Gastroesophageal sphincter (tissue), 4 donors: ENCODE measurements at regions not wholly inside any gene's neighbourhood (a gene's known extent, or its start where the extent isn't known, plus 50 kb on each side); places are given as distances from the start of the nearest gene placed in this dataset.

Experiments used
- ATAC-seq: fragments of 150-250 bp; one replicate; pipeline ENCODE4 v1.9.1; 2016; ENCODE audit warnings: mild to moderate bottlenecking, moderate library complexity
- H3K27ac ChIP-seq, 4 donors: fragments of 200-600 bp; sonication (generic) in 3 of 4; 1 replicate in 3 of 4; 2 replicates in 1 of 4; pipeline ENCODE4 v1.5.1; 2016 to 2019
- H3K27me3 ChIP-seq: fragments of 200-600 bp; sonication (generic); one replicate; pipeline ENCODE4 v1.5.1; 2019
- H3K36me3 ChIP-seq, 2 donors: fragments of 200-600 bp; sonication (generic); one replicate each; pipeline ENCODE4 v1.5.1; 2019; ENCODE audit warnings: control low read depth in 1 of 2
- H3K4me1 ChIP-seq, 3 donors: fragments of 200-600 bp; sonication (generic); 1 replicate in 2 of 3; 2 replicates in 1 of 3; pipeline ENCODE4 v1.5.1; 2016 to 2019; ENCODE audit warnings: control low read depth in 2 of 3
- H3K4me3 ChIP-seq, 2 donors: fragments of 200-600 bp; sonication (generic); one replicate each; pipeline ENCODE4 v1.5.1; 2019; ENCODE audit warnings: mild to moderate bottlenecking in 1 of 2, moderate library complexity in 1 of 2
- H3K9me3 ChIP-seq, 3 donors: fragments of 200-600 bp; sonication (generic); one replicate each; pipeline ENCODE4 v1.5.1; 2017 to 2019; ENCODE audit warnings: control low read depth in 2 of 3
- CTCF ChIP-seq, 4 experiments: fragments of 200-600 bp in 2 of 4; fragments of 450-650 bp in 2 of 4; sonication (generic) in 1 of 4; IDR thresholded peaks; one replicate each; pipeline ENCODE4 v1.5.1; 2017 to 2019; ENCODE audit warnings: antibody characterized with exemption in 4 of 4, mild to moderate bottlenecking in 2 of 4, moderate library complexity in 2 of 4
- EP300 ChIP-seq: sonication (generic); formaldehyde crosslinking; IDR thresholded peaks from one replicate; pipeline ENCODE4 v1.6.1; 2017; ENCODE audit warnings: antibody characterized with exemption, mild to moderate bottlenecking
- POLR2A ChIP-seq, 2 donors: fragments of 450-650 bp; IDR thresholded peaks; one replicate each; pipeline ENCODE4 v1.6.1; 2017; ENCODE audit warnings: antibody characterized with exemption in 2 of 2, mild to moderate bottlenecking in 2 of 2, moderate library complexity in 1 of 2
- POLR2AphosphoS5 ChIP-seq: sonication (generic); formaldehyde crosslinking; IDR thresholded peaks from one replicate; pipeline ENCODE4 v1.6.1; 2017; ENCODE audit warnings: antibody characterized with exemption
- WGBS, 2 donors: methylation state at CpG; one replicate each; pipeline ENCODE4 v1.1.5; 2018; ENCODE audit warnings: low coverage in 1 of 2; 5-methylcytosine and 5-hydroxymethylcytosine counted together

- Histone ChIP-seq H3K36me3 (no peaks in the 10 kb centered on the region), H3K27me3 (no peaks in the 10 kb centered on the region), H3K9me3 (no peaks in the 10 kb centered on the region), H3K4me3 (no peak overlapping the region), H3K4me1 (peaks cover 0 to 10% (median 0%) of the 10 kb centered on the region in 3 donors), H3K27ac (no peak overlapping the region)
- WGBS, 2 donors = 20 to 100% methylated on average over 1 of the region's 1 CpG
- ATAC-seq = no peak
- TF ChIP-seq POLR2A (IDR thresholded peaks at IDR 0.05) = no peak
- TF ChIP-seq CTCF (IDR thresholded peaks at IDR 0.05) = no peak
- no peak for TF ChIP-seq EP300
- no peak for TF ChIP-seq POLR2AphosphoS5
Measured at GRCh38 chr15:93286446-93286845, 197.4 kb upstream of the RGMA start.

GRCh38 chr15:93283854-93284253 is 194.8 kb upstream of the RGMA start:
- TF ChIP-seq EP300 = no peak
- TF ChIP-seq CTCF (IDR thresholded peaks at IDR 0.05) = no peak
- TF ChIP-seq POLR2AphosphoS5 = no peak
- TF ChIP-seq POLR2A (IDR thresholded peaks at IDR 0.05) = no peak
- peaks cover 0 to 15% (median 0%) of the 10 kb centered on the region in 3 donors for H3K4me1 ChIP-seq
- no peaks in the 10 kb centered on the region for H3K36me3 ChIP-seq
- ATAC-seq = no peak
- no peak overlapping the region for H3K27ac ChIP-seq
- H3K27me3 ChIP-seq = no peaks in the 10 kb centered on the region
- H3K9me3 ChIP-seq = no peaks in the 10 kb centered on the region
- WGBS, 2 donors = 31 to 49% methylated on average over 2 to 4 of the region's 4 CpGs
- no peak overlapping the region for H3K4me3 ChIP-seq

DNA sequence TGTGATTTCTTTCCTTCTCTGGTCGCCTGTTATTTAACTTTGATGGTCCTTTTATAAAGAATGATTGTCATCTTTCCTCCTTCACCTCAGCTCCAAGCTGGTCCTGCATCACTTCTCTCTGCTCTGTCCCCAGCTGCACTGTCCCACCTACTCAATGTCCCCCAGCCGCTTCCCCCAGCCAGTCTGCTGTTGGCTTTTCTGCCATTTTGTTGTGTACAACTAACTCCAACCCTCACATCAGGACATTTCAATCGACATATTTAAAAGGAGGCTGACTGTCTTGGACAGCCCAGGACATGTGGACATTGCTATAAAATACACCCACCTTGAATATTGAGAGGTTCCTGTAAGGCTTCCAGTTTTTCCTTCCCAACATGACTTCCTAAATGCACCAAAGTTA is 193.8 kb upstream of the RGMA start:
- 95 to 100% methylated on average over 2 to 3 of the region's 3 CpGs for WGBS, 2 donors

DNA sequence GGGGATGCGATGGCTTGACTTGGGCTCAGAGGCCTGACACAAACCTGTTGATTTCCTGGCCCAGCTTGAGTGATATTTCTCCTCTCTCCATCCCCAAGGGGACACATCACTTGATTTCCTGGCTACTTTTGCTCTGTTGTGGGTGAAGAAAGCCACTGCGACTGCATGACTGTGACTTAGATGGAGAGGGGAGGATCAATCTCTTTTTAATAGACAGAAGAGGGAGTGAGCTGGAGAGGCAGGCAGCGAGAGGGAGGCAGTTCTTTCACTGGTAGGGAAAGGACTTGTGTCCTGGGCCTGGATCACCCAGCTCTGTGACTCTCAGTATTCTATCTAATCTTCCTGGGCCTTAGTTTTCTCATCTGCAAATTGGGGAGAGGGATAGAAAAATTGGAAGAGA is 189.8 kb upstream of the RGMA start:
- Histone ChIP-seq H3K36me3 (no peaks in the 10 kb centered on the region), H3K9me3 (no peaks in the 10 kb centered on the region), H3K4me3 (no peak overlapping the region), H3K27me3 (no peaks in the 10 kb centered on the region), H3K27ac (no peak overlapping the region), H3K4me1 (peaks cover 0 to 7% (median 0%) of the 10 kb centered on the region in 3 donors)
- 96 to 100% methylated on average over 2 to 3 of the region's 3 CpGs for WGBS, 2 donors
- TF ChIP-seq POLR2A (IDR thresholded peaks at IDR 0.05) = no peak
- no peak for TF ChIP-seq POLR2AphosphoS5
- TF ChIP-seq EP300 = no peak
- no peak for TF ChIP-seq CTCF (IDR thresholded peaks at IDR 0.05)
- no peak for ATAC-seq

More for the DNA sequence above, 193.8 kb upstream of the RGMA start:
- Histone ChIP-seq H3K9me3 (no peaks in the 10 kb centered on the region), H3K27ac (no peak overlapping the region), H3K4me3 (no peak overlapping the region), H3K27me3 (no peaks in the 10 kb centered on the region), H3K4me1 (peaks cover 0 to 7% (median 0%) of the 10 kb centered on the region in 3 donors), H3K36me3 (no peaks in the 10 kb centered on the region)
- TF ChIP-seq EP300 = no peak
- TF ChIP-seq POLR2A (IDR thresholded peaks at IDR 0.05) = no peak
- TF ChIP-seq CTCF (IDR thresholded peaks at IDR 0.05) = no peak
- TF ChIP-seq POLR2AphosphoS5 = no peak
- ATAC-seq = no peak

GRCh38 chr15:93278006-93278405 is 189.0 kb upstream of the RGMA start:
- Histone ChIP-seq H3K27ac (no peak overlapping the region), H3K9me3 (no peaks in the 10 kb centered on the region), H3K36me3 (no peaks in the 10 kb centered on the region), H3K4me3 (no peak overlapping the region), H3K4me1 (peaks cover 0 to 7% (median 0%) of the 10 kb centered on the region in 3 donors), H3K27me3 (no peaks in the 10 kb centered on the region)
- no peak for ATAC-seq
- WGBS, 2 donors = 88% methylated on average over 4 to 5 of the region's 10 CpGs
- TF ChIP-seq CTCF (IDR thresholded peaks at IDR 0.05) = no peak
- no peak for TF ChIP-seq EP300
- no peak for TF ChIP-seq POLR2AphosphoS5
- TF ChIP-seq POLR2A (IDR thresholded peaks at IDR 0.05) = no peak
